Hematopoietic multipotent progenitor cell treated with erythropoietin and hydrocortisone succinate and interleukin-3 and kit ligand, for 4 days (in vitro differentiated cells): ENCODE measurements at regions not wholly inside any gene's neighbourhood (a gene's known extent, or its start where the extent isn't known, plus 50 kb on each side); places are given as distances from the start of the nearest gene placed in this dataset.

Experiments
- DNase-seq: peaks from one replicate; pipeline ENCODE4 v3.0.0-alpha.2; 2015

DNA sequence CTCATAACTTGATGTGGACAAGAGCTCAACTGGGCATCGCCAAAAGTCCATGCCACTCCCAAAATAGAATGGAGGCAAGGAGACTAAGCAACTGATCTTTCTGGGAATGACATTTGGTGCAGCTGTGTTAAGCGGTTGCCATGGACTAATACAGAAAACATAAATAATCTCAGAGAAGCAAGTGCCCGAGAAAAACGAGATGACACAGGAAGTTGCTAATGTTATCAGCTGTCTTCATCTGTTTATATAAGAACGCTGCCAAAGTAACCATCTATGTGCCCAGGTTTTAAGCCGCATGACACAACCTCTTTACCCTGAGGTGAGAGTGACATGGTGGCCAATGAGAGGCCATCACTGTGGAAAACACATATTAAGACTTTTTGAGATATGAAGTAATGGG, 54.9 kb upstream of the SACS start:
- peak; percentile 57 for DNase-seq

DNA sequence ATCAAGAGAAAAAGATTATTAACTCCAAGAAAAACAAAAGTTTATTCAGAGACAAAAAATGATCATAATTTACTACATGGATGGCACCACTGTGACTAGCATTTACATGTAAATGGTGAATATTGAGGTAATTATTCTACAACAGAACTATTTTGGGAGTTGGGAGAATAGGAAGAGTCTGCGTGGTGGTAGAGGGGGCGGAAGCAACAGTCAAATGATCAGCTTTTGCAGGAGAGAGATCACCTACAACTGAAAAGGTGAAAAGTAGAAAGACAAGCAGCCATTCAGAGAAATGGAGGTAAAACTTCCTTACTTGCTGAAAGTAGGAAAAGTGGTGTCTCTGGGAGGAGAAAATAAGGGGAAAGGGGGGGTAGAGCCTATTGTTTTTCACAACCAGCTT, 62.8 kb upstream of the SACS start:
- DNase-seq, result no peak

GRCh38 chr13:23497191-23497590, 63.7 kb upstream of the SACS start:
- no peak for DNase-seq

DNA sequence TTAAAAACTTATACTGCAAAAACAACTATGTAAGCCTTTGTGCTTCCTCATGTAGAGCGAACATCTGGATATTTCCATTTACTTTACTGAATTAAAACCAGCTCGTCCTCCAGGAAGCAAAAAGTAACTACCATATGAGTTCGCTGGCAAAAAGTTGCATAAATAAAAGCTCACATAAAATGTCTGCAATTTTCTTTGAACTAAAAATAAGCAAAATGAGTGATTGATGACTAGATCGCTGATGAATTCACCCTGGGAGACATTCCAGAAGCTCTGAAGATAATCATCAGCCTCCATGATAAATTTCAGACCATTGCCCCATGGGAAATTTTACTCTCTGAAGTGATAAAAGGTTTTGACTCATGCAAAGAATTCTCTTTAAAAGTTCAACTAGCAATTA, 67.3 kb upstream of the SACS start:
- DNase-seq, result no peak

GRCh38 chr13:23504180-23504579, 66.0 kb upstream of the TNFRSF19 start:
- DNase-seq, result no peak

DNA sequence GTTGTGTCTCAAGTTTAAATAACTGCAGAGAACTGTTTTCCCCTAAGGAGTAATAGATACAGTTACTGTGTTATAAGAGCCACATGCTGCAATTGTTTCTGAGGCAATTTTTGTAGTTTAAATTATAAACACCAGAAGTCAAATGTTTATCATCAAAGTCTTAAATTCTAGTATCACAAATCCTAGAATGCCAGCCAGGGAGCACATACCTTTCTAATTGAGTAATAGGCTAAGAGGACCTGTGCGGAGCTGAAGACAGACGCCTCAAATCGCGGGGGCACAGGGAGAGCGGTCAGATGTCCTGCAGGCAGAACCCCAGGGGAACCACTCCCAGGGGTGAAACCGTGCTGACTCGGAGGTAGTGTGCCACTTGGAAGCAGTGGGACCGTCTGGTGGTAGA, 65.2 kb upstream of the TNFRSF19 start:
- no peak for DNase-seq

GRCh38 chr13:23506071-23506806, 64.0 kb upstream of the TNFRSF19 start:
- DNase-seq, result no peak

GRCh38 chr13:23506807-23507291, 63.4 kb upstream of the TNFRSF19 start:
- DNase-seq, result no peak

GRCh38 chr13:23509781-23510543, 60.2 kb upstream of the TNFRSF19 start:
- no peak for DNase-seq

DNA sequence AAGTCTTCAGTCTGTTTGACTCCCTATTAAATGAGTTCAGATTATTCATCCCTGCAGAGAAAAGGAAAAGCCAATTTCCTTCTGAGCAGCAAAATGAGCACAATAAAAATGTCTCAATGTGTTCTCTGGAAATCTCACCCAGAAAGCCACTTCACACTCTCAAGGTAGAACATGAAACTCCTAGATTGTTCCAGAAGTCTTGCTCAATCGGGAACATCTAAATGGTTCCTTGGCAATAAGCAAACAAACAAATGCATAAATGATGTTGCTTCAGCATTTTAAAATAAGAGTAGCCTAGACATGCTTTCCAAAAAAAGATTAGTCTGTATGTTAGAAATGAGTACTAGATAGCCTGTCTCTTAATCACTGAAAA, 59.7 kb upstream of the TNFRSF19 start:
- no peak for DNase-seq

GRCh38 chr13:23510979-23511735, 59.1 kb upstream of the TNFRSF19 start:
- DNase-seq, result peak; percentile 73

GRCh38 chr13:23512762-23513395, 57.3 kb upstream of the TNFRSF19 start:
- DNase-seq, result peak; percentile 20

DNA sequence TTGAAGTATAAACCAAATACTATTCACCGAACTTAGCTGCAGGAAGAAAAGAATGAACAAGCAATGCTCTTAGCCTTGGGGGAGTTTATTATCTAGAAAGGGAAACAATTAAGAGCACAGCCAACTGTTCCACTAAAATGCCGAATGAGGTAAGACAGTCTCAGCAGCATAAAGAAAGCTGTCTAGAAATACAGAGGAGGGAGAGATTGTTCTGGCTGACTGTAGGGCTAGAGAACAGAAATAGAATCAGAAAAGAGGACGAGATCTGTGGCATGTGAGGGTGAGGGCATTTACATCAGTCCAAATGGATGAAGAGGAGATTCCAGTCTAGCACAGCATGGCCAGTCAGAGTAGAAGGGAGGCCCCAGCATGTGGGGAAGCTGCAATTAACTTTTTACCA, 56.8 kb upstream of the TNFRSF19 start:
- no peak for DNase-seq

DNA sequence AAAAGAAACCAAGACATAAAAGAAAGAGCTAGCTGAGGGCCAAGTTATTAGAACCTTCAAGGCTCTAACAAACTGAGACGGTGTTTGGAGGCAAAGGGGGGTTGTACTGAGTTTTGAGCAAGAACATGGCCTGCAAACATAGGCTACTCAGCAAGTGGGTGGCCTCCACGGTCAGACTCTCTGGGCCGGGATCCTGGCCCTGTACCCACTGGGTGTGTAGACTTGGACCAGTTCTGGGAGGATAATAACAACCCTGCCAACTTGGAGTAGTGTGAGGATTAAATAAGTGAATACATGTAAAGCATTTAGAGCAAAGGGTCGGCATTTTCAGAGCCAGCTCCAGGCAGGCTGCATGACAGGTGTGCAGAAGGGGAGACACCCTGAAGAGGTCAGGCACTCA, 56.1 kb upstream of the TNFRSF19 start:
- no peak for DNase-seq

DNA sequence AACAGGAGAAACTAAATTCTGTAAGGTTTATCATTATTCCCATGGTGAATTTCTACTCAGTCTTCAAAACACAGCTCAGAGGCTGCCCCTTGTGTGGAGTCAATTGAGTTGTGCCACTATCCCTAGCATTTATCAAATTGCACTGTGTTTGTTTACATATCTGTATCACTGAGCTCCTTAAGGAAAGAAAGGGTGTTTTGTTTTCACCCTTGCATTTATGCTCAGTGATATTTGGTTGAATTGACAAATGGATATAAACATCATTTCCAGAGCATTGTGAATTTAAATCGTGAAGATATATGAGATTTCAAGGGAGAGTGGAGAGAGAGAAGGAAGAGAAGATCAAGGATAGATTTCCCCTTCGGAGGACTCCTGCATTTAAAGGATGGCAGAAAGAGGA, 55.1 kb upstream of the TNFRSF19 start:
- DNase-seq, result no peak

- DNase-seq, result peak; percentile 46
Measured at GRCh38 chr13:23516190-23516589, 54.0 kb upstream of the TNFRSF19 start.

DNA sequence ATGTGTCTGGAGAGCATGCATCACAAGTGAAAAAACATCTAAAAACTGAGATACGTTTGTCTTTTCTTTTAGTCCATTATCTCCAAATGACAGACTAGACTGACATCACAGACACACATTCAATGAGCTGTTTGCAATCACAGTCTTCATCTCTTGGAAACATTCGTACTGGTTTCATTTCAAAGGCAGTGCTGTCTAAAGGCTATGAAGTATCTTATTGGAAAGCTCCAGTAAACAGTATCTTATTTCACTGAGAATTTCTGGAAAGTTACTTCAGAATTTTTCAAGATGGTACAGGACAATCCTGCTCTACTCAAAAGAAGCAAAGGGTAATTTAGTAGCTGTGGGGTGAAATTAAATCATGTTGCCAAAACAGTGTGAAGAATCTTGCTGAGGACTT, 53.5 kb upstream of the TNFRSF19 start:
- no peak for DNase-seq

DNA sequence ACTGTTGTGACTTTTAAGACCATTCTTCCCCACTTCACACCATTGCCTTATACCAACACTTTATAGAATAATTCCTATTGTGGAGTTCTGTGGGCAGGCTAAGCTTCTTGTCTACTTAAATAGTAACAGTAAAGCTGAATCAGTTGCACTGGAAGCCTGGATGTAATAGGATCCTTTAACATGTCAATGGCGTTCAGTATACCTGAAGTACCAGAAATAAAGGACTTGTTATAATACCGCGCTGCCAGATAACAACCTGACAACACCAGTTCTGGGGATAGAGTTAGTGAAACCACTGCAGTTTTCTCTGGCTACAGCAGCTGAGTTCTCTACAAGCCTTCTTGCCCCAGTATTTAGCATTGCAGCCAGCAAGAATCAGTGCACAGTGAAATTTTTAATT, 52.0 kb upstream of the TNFRSF19 start:
- no peak for DNase-seq
